HG02981 (cell line): ENCODE measurements at regions not wholly inside any gene's neighbourhood (a gene's known extent, or its start where the extent isn't known, plus 50 kb on each side); places are given as distances from the start of the nearest gene placed in this dataset.

Experiments used
- ATAC-seq: cut with Tn5 transposase; IDR thresholded peaks from one replicate; pipeline ENCODE4 v1.9.1; 2021; ENCODE audit warnings: mild to moderate bottlenecking, moderate library complexity; ENCODE audit not compliant: unreplicated experiment

GRCh38 chr4:161237495-161237894 lies 926.3 kb downstream of the FSTL5 start:
- no peak for ATAC-seq

GRCh38 chr4:161225327-161225726 lies 938.5 kb downstream of the FSTL5 start:
- no peak for ATAC-seq

GRCh38 chr4:161222889-161223288 lies 940.9 kb downstream of the FSTL5 start:
- no peak for ATAC-seq

GRCh38 chr4:161208564-161208963 lies 955.2 kb downstream of the FSTL5 start:
- ATAC-seq, result no peak

- no peak for ATAC-seq
Measured at GRCh38 chr4:161206528-161207080, 957.2 kb downstream of the FSTL5 start.

- ATAC-seq, result no peak
Measured at GRCh38 chr4:161203865-161204264, 959.9 kb downstream of the FSTL5 start.

- no peak for ATAC-seq
Measured at GRCh38 chr4:161197912-161198311, 965.9 kb downstream of the FSTL5 start.

GRCh38 chr4:161197474-161197873 lies 966.3 kb downstream of the FSTL5 start:
- ATAC-seq, result no peak

- no peak for ATAC-seq
Measured at GRCh38 chr4:161189286-161190134, 974.3 kb downstream of the FSTL5 start.

GRCh38 chr4:161188578-161188977 lies 975.2 kb downstream of the FSTL5 start:
- no peak for ATAC-seq

GRCh38 chr4:161187569-161187968 lies 976.2 kb downstream of the FSTL5 start:
- ATAC-seq, result no peak

- ATAC-seq, result no peak
Measured at GRCh38 chr4:161186750-161187149, 977.0 kb downstream of the FSTL5 start.

- ATAC-seq, result no peak
Measured at GRCh38 chr4:161186012-161186411, 977.8 kb downstream of the FSTL5 start.

GRCh38 chr4:161183729-161184128 lies 980.1 kb downstream of the FSTL5 start:
- ATAC-seq, result no peak

- no peak for ATAC-seq
Measured at GRCh38 chr4:161182913-161183312, 980.9 kb downstream of the FSTL5 start.

GRCh38 chr4:161178310-161178709 lies 985.5 kb downstream of the FSTL5 start:
- ATAC-seq, result no peak

GRCh38 chr4:161172396-161173026 lies 991.3 kb downstream of the FSTL5 start:
- ATAC-seq, result no peak

GRCh38 chr4:161167539-161167938 lies 996.3 kb downstream of the FSTL5 start:
- ATAC-seq, result no peak

GRCh38 chr4:161160718-161161117 lies 1003.1 kb downstream of the FSTL5 start:
- no peak for ATAC-seq

GRCh38 chr4:161148051-161148450 lies 1015.7 kb downstream of the FSTL5 start:
- ATAC-seq, result no peak

- no peak for ATAC-seq
Measured at GRCh38 chr4:161143375-161143774, 1020.4 kb downstream of the FSTL5 start.

GRCh38 chr4:161134795-161135194 lies 1029.0 kb downstream of the FSTL5 start:
- ATAC-seq, result no peak
